ENCODE measurements at regions not wholly inside any gene's neighbourhood (a gene's known extent, or its start where the extent isn't known, plus 50 kb on each side); places are given as distances from the start of the nearest gene placed in this dataset.
"Not testable (repeated sequence)": the region's sequence is repeated elsewhere in the genome, so short reads cannot be mapped to it uniquely, and the experiment has no call there.

- no peak for DNase-seq (ENCODE audit: low read depth)
Measured at GRCh38 chr12:27863839-27864238, 83.8 kb upstream of the MANSC4 start.

GRCh38 chr12:27861428-27862167 is 81.6 kb upstream of the MANSC4 start:
- DNase-seq (ENCODE audit: low read depth): peak; percentile 47

- no peak for DNase-seq (ENCODE audit: low read depth)
Measured at GRCh38 chr12:27859648-27860047, 79.6 kb upstream of the MANSC4 start.

DNA sequence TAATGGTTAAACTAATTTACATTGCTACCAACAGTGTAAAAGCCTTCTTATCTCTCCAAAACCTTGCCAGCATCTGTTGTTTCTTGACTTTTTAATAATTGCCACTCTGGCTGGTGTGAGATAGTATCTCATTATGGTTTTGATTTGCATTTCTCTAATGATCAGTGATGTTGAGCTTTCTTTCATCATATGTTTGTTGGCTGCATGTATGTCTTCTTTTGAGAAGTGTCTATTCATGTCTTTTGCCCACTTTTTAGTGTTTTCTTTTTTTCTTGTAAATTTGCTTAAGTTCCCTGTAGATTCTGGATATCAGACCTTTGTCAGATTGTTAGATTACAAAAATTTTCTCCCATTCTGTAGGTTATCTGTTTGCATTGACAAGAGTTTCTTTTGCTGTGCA is 77.0 kb upstream of the MANSC4 start:
- DNase-seq (ENCODE audit: low read depth): not testable (repeated sequence)

- no peak for DNase-seq (ENCODE audit: low read depth)
Measured at GRCh38 chr12:27852742-27853141, 72.7 kb upstream of the MANSC4 start.

Data from forelimb muscle (tissue), 1 donor.